ENCODE measurements at regions not wholly inside any gene's neighbourhood (a gene's known extent, or its start where the extent isn't known, plus 50 kb on each side); places are given as distances from the start of the nearest gene placed in this dataset.

DNA sequence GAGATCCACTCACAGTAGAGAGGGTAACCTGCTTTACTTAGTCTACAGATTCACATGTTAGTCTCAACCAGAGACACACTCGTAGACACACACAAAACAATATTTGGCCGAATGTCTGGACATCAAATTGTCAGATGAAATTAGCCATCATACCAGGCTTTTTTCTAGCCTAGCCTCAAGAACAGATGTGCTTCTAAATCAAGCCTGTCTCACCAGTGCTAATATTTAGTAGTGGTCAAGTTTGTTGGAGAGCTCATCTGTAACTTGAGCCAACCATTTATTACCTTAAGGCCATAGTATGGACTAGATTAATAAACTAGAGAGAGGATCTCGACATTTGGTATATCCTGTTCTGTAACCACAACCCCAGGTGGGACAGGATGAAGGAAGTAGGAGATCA lies 1118.8 kb upstream of the MAP3K7 start:
- no peaks in the 10 kb centered on the region for H3K27me3 ChIP-seq
- FAIRE-seq = no peak

DNA sequence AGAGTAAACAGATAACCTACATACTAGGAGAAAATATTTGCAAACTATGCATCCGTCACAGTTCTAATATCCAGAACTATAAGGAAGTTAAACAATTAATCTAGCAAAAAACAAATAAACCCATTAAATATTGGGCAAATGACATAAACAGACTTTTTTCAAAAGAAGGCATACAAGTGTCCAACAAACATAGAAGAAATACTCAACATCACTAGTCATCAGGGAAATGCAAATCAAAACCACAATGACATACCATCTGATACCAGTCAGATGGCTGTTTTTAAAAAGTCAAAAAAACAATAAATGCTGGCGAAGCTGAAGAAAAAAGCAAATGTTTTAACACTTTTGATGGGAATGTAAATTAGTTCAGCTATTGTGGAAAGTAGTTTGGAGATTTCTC lies 1117.7 kb upstream of the MAP3K7 start:
- Histone ChIP-seq H3K9me3 (no peaks in the 10 kb centered on the region), H3K27me3 (no peaks in the 10 kb centered on the region), H3K36me3 (no peaks in the 10 kb centered on the region), H3K4me3 (no peak overlapping the region), H3K4me1 (no peaks in the 10 kb centered on the region), H3K27ac (no peak overlapping the region)
- FAIRE-seq (no peak), ATAC-seq (no peak), DNase-seq (no peak)
- 60 to 76% methylated on average over 2 of the region's 2 CpGs for WGBS, 2 donors
- TF ChIP-seq, protein P1, sequence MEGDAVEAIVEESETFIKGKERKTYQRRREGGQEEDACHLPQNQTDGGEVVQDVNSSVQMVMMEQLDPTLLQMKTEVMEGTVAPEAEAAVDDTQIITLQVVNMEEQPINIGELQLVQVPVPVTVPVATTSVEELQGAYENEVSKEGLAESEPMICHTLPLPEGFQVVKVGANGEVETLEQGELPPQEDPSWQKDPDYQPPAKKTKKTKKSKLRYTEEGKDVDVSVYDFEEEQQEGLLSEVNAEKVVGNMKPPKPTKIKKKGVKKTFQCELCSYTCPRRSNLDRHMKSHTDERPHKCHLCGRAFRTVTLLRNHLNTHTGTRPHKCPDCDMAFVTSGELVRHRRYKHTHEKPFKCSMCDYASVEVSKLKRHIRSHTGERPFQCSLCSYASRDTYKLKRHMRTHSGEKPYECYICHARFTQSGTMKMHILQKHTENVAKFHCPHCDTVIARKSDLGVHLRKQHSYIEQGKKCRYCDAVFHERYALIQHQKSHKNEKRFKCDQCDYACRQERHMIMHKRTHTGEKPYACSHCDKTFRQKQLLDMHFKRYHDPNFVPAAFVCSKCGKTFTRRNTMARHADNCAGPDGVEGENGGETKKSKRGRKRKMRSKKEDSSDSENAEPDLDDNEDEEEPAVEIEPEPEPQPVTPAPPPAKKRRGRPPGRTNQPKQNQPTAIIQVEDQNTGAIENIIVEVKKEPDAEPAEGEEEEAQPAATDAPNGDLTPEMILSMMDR (IDR thresholded peaks at IDR 0.05) = no peak
- intact Hi-C loops (cut with DNase I) = no loop called here

More for the DNA sequence above, 1118.8 kb upstream of the MAP3K7 start:
- H3K4me3 ChIP-seq = no peak overlapping the region
- DNase-seq (no peak), ATAC-seq (no peak)
- TF ChIP-seq, protein P1 (IDR thresholded peaks at IDR 0.05) = no peak
- H3K27ac ChIP-seq = no peak overlapping the region
- H3K9me3 ChIP-seq = no peaks in the 10 kb centered on the region
- no peaks in the 10 kb centered on the region for H3K4me1 ChIP-seq
- H3K36me3 ChIP-seq = no peaks in the 10 kb centered on the region
- intact Hi-C loops (cut with DNase I) = no loop called here
- WGBS, 2 donors = 51 to 65% methylated on average over 3 of the region's 3 CpGs

DNA sequence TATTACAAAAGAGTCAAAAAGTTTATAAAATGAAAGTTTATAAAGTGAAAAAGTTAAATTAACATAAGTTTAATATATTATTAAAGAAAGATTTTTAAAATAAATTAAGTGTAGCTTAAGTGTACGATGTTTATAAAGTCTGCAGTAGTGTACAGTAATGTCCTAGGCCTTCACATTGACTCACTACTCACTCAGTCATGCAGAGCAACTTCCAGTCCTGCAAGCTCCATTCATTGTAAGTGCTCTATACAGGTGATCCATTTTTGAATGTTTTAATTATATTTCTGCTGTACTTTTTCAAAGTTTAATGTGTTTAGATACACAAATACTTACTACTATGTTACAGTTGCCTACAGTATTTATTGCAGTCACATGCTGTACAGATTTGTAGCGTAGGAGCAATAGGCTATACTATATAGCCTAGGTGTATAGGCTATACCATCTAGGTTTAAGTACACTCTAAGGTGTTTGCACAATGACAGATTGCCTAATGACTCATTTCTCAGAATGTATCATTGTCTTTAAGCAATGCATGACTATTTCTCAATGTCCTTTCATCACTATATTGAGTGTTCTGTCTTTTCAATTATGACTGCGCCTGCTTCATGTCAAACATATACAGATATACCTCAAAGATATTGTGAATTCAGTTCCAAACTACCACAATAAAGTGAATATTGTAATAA lies 1110.3 kb upstream of the MAP3K7 start:
- H3K27me3 ChIP-seq = no peaks in the 10 kb centered on the region
- H3K27ac ChIP-seq = no peak overlapping the region
- H3K9me3 ChIP-seq = no peaks in the 10 kb centered on the region
- intact Hi-C loops (cut with DNase I) = no loop called here
- TF ChIP-seq, protein P1 (IDR thresholded peaks at IDR 0.05) = no peak
- DNase-seq (no peak), ATAC-seq (no peak), FAIRE-seq (no peak)
- H3K36me3 ChIP-seq = no peaks in the 10 kb centered on the region
- H3K4me1 ChIP-seq = no peaks in the 10 kb centered on the region
- no peak overlapping the region for H3K4me3 ChIP-seq
- 69 to 85% methylated on average over 3 of the region's 3 CpGs for WGBS, 2 donors

DNA sequence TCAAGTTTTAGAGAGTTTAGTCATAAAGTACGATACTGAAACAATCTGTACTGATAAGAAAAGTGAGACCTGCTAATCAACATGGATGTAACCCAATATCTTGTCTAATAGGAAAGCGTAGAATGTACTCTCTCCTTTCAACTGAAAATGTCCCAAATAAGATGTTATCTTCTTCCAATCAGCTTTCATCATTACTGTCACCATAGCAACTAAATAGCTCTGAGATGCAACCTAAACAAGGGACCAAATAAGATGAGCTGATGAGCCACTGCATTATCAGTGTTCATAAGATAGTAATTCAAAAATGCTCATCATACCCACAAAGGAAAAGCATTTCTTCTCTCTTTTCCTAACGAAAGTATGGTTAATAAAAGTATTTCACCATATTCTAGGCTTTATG lies 1108.3 kb upstream of the MAP3K7 start:
- TF ChIP-seq, protein P1 (IDR thresholded peaks at IDR 0.05) = no peak
- intact Hi-C loops (cut with DNase I) = no loop called here
- Histone ChIP-seq H3K27me3 (no peaks in the 10 kb centered on the region), H3K4me1 (no peaks in the 10 kb centered on the region), H3K9me3 (no peaks in the 10 kb centered on the region), H3K27ac (no peak overlapping the region), H3K36me3 (no peaks in the 10 kb centered on the region), H3K4me3 (no peak overlapping the region)
- ATAC-seq (no peak), FAIRE-seq (no peak), DNase-seq (no peak)
- 54 to 70% methylated on average over 3 of the region's 3 CpGs for WGBS, 2 donors

DNA sequence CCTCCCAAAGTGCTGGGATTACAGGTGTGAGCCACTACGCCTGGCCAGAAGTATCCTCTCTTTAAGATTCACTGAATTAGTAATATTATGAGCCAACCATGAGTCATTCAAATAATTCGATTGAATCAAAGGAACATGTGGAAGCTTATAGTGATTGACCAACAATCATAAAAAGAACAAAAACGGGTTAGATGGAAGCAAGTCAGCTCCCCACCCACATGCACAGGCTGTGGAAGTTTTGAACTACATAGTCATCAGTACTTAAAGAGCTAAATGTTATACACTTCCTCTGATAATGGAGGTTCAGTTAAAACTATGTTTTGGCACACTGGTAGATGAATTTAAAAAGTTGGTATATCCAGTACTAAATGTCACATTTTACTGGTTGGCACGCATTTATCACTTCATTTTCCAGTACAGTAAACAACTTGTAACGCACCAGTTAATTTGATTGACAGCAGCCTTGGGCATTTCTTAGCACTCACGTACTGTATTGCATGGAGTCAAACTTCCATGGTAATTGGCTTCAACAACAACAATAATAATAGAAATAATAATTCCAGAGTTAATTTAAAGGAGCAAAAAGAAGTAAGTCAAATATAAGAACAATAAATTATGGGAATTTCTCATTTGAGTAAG lies 1107.3 kb upstream of the MAP3K7 start:
- FAIRE-seq = no peak
- ATAC-seq = no peak
- TF ChIP-seq, protein P1 (IDR thresholded peaks at IDR 0.05) = no peak
- Histone ChIP-seq H3K27ac (no peak overlapping the region), H3K36me3 (no peaks in the 10 kb centered on the region), H3K4me3 (no peak overlapping the region), H3K9me3 (no peaks in the 10 kb centered on the region), H3K4me1 (no peaks in the 10 kb centered on the region), H3K27me3 (no peaks in the 10 kb centered on the region)
- WGBS, 2 donors = 42 to 52% methylated on average over 6 of the region's 6 CpGs
- DNase-seq = no peak
- intact Hi-C loops (cut with DNase I) = no loop called here
